HG03432 (cell line): ENCODE measurements at regions not wholly inside any gene's neighbourhood (a gene's known extent, or its start where the extent isn't known, plus 50 kb on each side); places are given as distances from the start of the nearest gene placed in this dataset.

Source experiments
- ATAC-seq: cut with Tn5 transposase; IDR thresholded peaks from one replicate; pipeline ENCODE4 v1.9.1; 2021; ENCODE audit warnings: mild to moderate bottlenecking, moderate library complexity; ENCODE audit not compliant: unreplicated experiment

DNA sequence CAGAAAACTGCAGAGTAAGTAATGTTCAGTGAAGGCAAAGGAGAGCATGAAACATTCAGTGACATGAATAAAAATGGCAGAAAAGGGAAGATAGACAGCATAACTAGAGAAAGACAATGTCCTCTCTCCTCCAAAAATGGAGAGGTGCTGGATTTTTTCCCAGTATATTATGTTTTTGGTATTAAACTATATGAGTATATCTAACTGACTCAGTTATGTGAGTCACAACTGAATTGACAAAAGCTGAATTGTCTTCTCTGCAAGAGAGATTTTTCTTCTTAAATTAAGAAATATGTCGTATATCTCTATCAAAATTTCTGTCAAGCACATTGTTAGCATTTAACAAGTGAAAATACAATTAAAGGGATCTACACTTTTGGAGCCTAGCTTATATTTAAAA lies 375.1 kb downstream of the CHSY3 start:
- no peak for ATAC-seq

DNA sequence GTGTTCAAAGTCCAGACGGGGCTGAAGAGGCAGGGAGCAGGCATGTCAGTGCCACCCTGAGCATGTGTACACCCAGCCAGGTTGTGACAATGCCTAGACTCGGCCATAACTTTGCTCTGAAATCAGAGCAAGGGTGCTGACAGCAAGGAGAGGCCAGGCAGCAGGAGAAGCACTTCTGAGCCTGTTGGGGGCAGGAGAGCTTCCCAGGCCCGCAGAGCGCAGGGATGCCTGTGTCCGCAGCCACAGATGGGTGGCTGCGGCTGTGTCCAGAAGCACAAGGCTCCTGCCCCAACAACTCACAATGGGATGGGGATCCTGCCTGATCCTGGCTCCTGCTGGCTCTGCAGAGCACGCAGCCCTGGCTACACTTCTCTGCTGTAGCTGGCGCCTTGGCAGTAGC lies 373.9 kb downstream of the CHSY3 start:
- ATAC-seq: no peak

DNA sequence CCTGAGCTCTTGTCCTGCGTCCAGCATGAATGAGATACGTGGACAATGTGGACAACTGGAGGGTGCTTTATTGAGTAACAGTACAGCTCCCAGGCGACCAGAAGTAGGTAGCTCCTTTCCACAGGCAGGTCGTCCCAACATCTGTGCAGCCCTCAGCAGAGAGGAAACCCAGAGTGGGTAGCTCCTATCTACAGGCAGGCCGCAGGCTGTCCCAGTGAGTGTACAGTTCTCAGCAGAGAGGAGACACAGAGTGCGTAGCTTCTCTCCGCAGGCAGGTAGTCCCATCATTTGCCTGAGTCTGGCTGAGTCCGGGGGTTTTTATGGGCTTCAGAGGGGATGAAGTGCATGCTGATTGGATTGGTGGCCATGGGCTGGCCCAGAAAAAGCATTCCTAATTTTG lies 373.3 kb downstream of the CHSY3 start:
- no peak for ATAC-seq

DNA sequence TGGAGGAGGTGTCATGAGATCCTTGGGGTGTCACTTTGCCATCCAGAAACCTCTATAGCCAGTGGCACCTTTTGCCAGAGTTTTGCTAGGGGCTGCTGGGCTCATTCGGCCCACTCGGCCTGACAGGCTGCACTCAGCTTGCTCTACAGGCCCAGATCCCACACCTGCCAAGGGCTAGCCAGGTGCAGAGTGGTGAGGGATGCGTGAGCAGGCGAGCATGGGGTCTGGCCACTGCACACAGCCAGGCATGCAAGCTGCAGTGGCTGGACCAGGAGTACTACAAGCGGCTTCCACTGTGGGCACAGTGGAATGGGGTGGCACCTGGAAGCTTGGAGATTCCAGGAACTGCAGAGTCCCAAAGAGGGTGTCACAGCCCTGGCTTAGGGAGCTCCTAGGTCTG lies 372.7 kb downstream of the CHSY3 start:
- no peak for ATAC-seq

DNA sequence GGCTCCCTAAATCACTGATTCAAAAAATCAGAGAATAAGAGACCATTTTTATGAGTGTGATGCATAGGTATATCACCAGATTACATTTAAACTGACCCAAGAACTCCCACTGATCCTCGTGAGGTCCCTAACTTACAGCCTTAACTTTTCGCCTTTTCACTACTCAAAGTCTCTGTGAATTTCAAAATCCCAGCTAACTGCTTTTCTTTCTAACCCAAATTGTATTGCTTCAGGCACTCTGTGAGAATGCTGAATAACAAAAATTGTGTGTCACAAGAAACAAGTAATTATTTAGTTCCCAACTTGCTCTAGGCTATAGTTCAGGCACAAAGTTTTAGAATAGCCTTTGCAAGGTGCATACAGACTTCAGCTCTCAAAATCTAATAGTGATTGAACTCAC lies 368.6 kb downstream of the CHSY3 start:
- no peak for ATAC-seq

DNA sequence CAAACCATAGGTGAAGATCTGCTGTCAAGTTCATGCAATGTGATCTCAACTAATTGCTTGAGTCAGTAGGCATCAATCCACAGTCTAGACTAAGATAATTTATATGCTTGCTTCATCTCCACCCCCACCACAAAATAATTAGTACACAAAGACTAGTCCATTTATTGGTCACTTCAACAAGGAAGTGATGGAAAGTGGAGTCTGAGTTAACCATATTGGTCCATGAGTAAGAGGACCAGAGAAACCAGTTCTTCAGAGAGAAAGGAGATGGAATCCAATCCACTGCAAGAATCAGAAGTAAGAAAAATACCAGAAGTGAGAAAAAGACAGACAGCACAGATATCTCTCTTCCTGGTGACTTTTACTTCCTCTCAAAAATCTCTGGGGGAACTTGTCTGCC lies 366.5 kb downstream of the CHSY3 start:
- ATAC-seq: no peak

DNA sequence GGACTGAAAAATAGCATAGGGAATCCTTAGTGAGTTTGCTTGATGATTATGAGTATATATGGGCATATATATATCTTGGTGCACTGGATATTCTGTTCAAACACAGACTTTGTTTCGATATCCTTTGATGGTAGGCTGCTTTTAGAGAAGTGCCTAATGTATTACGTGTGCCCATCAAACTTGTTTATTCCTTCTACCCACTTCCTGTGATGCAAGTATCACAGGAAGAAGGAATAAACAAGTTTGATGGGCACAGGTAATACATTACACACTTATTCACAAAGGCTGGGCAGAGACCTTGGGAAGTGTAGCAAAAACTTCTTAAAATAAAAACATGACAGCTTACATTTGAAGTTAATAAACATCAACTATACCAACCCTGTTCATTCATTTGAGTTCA lies 364.2 kb downstream of the CHSY3 start:
- no peak for ATAC-seq

DNA sequence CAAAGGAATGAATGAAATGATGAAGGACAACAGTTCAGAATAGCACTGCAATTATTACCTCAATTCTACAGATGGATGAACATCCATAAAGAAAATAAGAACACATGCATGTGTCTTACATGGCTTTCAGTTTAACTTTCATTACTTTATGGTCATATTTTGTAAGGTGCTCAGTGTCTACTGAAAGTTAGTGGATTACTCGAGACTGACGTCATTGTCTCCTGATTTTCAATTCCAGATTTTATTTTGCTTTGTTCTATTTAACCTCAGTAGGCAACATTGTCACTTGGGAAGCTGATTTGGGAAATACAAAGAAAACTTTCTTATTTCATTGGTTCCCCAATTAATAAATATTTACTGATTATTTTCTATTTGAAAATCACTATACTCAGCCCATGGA lies 363.7 kb downstream of the CHSY3 start:
- ATAC-seq: no peak

DNA sequence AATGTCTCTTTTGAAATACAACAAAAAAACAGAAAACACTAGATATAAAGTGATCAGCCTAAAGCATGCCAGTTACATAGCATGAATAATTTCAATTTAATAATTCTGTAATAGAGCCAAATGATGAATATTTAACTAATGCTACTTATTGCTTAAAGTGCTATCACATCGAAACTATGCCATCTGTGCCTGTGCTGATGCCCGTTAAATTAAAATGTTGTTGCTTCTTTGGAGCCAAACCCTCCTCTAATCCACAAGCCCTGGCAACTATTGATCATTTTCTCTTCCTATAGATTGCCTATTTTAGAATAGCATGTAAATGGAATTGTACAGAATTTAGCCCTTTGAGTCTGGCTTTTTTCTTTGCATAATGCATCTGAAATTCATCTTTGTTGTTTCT lies 356.2 kb downstream of the CHSY3 start:
- no peak for ATAC-seq

DNA sequence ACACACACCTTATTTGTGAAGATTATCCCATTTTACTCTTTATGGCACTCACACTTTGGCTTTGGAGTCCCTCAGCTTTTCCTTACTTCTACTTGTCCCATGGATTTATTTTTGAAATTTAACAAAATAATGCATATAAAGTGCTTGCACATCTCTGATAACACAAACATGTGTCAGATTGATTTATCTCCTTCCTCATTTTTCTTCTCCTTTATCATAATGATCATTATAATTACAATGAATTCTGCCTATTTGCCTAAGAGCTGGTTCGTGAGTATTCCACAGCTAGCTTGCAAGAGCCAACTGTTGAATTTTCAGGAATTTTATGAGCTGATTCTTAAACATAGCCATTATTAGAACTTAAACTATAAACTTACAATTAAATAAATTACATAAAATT lies 347.7 kb downstream of the CHSY3 start:
- ATAC-seq: no peak

DNA sequence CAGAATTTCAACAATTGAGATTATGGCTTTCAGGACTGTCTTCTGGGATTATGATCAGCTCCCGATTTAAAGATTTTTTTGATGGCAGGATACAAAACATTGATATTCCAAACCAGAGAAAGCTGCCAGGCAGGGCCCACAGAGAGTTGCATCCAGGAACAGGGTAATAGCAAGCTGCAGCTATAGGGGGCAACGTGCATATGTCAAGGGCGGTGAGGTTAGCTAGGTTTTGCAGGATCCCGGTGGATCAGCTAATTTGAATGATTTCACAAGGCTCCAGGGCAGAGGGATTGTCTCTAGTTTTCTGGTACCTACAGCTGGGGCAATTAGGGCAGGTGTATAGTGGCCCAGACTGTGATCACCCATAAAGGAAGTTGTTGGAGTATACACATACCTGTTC lies 339.4 kb downstream of the CHSY3 start:
- no peak for ATAC-seq

DNA sequence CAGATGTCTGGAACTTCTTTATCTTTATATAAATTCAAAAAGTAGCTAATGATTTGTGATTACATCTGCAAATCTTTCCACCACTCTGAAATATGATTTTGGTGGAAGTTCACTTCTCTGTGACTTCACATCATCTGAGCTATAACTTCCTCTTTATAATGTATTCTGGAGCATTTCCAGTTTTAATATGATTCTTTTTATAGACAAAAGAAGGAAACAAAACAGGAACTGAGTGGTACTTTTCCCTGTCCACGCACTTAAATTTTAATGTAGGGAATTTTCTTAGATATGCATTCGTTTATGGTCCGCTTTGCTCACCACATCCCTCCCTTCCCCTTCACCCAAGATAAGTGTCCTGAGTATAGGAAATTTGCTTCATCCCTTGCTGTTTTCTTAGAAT lies 333.5 kb downstream of the CHSY3 start:
- ATAC-seq: no peak
